GM19468 (cell line): ENCODE measurements at regions not wholly inside any gene's neighbourhood (a gene's known extent, or its start where the extent isn't known, plus 50 kb on each side); places are given as distances from the start of the nearest gene placed in this dataset.
A peak's percentile ranks its signal among the peaks of the same experiment; 100 is the strongest.

Source experiments
- ATAC-seq: cut with Tn5 transposase; IDR thresholded peaks from one replicate; pipeline ENCODE4 v1.9.1; 2021; ENCODE audit warnings: mild to moderate bottlenecking, moderate library complexity, moderate number of reproducible peaks; ENCODE audit not compliant: unreplicated experiment; ENCODE audit errors: extremely low read depth

DNA sequence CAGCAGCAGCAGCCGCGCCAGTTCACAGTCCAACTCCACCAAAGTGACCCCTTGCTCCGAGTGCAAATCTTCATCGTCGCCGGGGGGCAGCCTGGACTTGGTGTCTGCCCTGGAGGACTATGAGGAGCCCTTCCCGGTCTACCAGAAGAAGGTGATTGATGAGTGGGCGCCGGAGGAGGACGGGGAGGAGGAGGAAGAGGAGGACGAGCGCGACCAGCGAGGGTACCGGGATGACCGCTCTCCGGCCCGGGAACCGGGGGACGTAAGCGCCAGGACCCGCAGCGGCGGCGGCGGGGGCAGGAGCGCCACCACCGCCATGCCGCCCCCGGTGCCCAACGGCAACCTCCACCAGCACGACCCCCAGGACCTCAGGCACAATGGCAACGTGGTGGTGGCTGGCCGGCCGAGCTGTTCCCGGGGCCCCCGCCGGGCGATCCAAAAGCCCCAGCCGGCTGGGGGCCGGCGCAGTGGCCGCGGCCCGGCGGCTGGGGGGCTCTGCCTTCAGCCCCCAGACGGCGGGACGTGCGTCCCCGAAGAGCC lies 224.1 kb upstream of the IL12A start:
- ATAC-seq: no peak

DNA sequence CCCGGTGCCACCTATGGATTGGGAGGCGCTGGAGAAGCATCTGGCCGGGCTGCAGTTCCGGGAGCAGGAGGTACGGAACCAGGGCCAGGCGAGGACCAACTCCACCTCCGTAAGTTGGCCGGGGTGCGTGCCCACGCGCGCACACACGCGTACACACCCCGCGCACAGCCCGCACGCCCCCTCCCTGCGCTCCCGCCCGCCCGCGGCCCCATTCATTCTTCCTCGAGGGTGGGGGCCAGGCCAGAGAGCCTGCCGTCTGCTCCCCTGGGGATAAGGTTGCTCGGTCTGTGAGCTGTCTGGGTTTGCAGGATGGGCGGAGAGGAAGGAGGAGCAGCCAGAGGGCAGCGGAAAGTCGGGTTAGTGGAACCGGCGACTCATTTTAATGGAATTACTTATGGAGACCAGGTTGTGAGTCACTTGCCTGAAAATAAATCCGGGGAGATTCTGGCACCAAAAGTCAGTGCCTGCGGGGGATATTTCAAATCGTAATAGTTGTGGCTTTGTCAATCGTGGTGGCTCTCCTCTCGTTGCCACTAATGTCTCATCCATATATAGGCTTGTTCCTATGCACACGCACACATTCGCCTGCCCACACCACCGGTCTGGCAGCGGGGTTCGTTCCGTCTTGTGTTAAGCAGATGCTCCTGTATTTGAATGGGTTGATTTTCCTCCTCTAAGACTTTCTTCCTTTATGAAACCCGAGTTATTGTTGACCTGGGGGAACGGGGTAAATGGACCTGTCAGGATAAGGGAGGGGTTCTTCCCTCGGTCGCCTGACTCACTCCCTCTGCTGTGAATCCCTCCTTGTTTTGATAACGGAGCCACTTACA lies 223.4 kb upstream of the IL12A start:
- no peak for ATAC-seq

- ATAC-seq: no peak
These were observed 222.8 kb upstream of the IL12A start for GRCh38 chr3:159765860-159766294.

- no peak for ATAC-seq
These were observed 222.0 kb upstream of the IL12A start for GRCh38 chr3:159766563-159767185.

DNA sequence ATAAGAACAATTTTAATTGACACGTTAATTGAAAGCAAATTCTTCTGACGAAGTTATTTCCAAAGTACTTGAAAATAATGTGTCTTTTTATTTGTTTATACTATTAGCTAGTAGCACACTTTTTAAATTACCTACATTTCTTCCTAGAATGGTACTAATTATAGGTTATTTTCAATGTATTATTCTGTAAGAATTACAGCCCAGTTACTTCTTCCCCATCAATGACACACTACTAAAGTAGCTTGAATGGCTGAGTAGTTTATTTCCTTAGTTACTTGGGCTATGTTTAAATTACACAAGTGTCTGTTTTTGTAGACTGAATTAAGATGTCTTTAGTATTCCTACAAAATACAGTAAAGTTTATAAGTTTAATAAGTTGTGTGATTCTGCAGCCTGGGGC lies 217.6 kb upstream of the IL12A start:
- no peak for ATAC-seq

- no peak for ATAC-seq
These were observed 216.6 kb upstream of the IL12A start for GRCh38 chr3:159771865-159772611.

GRCh38 chr3:159773706-159774105 lies 214.9 kb upstream of the IL12A start:
- ATAC-seq: no peak

DNA sequence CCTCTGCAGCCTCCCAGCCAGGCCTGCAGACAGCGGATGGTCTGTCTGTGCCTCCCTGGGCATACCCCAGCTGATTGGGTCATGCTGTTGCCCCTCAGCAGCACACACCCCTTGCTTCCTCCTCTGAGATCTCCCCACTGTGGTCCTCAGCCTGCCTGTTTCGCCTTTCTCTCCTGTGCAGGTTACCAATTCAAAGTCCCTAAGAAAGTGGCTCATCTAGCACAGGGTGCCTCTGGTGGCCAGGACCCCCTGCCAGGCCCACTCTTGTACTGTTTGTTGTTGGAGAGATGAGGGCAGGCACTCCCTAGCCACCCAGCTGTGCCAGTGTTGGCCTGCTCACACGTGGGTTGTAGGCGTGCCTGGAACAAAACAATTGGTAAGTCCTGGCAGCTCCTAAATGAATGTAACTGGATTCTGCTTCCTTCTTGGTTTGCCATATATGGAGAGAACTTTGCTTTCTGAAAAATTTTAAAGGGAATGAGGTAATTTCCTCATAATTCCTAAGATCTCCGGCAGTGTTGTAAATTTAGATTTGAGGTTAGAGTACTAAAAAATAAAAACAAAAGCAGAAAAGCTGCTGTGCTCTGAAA lies 213.2 kb upstream of the IL12A start:
- ATAC-seq: no peak

GRCh38 chr3:159776779-159777178 lies 211.9 kb upstream of the IL12A start:
- ATAC-seq: no peak

DNA sequence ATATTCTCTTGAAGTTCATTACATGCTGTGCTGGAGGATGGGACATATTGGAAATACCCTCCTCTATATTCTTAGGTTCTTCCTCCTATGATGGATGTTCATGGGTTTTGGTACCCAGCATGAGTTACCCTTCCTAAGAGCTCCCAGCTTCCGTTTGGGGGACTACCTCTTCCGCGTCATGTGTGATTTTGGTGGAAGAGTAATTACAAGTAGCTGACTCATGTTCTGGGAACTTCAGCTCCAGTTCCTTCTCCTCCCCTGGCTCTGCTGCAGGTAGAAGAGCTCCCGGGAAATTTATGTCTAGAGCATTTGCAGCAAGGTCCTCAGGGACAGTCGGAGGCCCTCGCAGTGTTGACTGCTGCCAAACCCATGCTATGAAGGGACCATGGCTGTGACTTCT lies 208.8 kb upstream of the IL12A start:
- ATAC-seq: no peak

DNA sequence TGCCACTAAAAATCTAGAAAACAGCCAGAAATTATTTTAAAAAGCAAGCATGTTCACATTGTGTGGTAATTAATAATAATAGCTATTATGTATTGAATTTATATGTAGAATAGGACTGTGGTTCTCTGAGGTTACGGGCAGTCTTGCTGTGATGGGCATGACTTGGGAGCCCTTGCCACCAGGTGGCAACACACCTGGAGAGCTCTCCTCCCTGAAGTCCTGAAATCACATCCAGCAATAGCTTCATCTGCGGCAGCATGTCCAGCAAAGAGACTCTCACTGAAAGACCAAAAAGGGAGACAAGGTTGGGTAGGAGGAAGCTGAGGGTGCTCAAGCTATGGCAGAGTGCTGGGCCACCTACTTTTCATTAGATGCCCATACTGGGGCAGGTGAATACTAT lies 206.8 kb upstream of the IL12A start:
- no peak for ATAC-seq

GRCh38 chr3:159782724-159783421 lies 205.8 kb upstream of the IL12A start:
- no peak for ATAC-seq

DNA sequence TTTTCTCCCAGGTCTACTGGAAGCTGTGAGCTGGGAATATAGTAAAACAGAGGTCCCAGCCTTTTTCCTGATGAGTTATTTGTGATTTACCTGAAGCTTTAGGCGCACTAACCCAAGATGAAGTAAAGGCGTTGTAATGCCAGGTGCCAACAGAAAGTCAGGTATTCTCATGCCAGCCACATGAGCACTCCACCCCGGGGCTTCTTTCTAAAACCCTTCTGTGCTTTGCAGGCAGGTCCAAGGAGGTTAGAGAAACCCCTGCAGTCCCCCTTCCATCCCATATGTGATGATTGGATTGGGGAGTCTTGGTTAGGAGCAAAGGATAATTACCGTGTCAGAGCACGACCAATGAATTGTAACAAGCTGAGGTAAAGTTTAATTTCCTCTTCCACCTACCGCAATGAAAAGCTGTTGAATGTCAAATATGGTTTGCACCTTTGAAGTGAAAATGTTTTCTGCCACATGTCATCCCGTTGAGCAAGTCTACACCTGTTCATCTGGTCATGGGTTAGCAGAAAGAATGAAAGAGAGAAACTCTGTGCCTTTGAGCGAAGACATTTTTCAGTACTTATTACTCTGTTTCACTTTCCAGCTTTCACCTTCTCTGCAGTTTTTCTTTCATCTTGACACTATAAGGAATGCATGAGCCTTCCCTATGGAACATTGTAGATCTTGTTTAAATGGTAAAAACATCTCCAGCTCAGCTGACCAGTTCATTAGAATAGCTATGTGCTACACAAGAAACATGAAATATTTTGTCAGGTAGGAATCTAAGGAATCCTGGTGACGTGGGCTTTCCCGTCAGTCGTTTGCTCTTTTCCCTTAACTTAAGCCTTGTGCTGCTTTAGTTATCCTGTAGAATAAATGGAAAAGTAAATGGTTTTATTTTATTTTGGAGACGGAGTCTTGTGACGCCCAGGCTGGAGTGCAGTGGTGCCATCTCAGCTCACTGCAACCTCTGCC lies 204.6 kb upstream of the IL12A start:
- peak; percentile 26 for ATAC-seq

DNA sequence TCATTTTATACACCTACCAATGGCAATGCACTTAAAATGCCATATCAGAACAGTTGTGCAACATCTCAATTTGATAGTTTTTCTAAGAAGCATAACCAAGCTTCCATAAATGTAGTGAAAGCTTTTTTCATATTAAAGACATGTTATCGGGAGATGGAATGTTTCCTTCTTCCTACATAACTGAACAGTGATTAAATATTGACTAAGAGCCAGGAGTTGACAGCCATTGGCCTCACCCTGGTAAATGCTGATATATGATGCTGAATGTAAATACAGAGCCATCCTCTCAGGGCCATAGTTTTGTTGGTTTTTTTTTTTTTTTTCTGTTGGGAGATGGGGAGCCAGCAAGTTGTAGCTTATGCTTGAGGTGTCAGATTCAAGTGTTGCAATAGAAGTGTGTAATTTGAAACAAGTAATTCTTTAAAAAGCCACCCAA lies 203.3 kb upstream of the IL12A start:
- ATAC-seq: no peak

DNA sequence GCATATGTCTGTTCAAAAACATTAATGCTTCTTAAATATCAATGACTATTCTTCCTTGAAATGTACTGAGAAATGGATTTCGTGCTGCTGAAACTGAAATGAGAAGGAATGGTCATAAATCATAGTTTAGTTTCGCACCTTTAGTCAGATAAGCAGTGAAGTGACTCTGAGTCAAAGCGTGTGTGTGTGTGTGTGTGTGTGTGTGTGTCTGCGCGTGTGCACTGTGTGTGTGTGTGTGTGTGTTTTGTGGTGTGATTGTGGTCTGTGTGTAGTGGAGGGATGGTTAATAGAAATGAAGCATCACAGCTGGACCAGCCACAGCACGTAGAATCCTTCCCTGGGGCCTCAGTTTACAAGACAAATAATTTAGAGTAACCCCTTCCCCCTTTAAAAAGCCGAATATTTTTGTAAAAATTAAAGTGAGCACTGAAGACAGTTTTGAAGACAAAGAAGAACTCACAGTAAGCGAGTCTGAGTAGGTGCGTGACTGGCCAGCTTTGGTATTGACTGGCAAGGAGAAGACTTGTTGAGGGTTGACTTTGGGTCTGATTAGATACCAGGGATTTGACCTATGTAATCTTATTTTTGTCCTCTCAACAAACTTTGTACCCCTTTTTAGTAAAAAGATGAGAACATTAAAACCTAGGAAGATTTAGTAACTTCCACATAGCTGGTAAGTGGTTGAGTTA lies 202.0 kb upstream of the IL12A start:
- ATAC-seq: no peak

- no peak for ATAC-seq
These were observed 201.5 kb upstream of the IL12A start for GRCh38 chr3:159787178-159787574.

DNA sequence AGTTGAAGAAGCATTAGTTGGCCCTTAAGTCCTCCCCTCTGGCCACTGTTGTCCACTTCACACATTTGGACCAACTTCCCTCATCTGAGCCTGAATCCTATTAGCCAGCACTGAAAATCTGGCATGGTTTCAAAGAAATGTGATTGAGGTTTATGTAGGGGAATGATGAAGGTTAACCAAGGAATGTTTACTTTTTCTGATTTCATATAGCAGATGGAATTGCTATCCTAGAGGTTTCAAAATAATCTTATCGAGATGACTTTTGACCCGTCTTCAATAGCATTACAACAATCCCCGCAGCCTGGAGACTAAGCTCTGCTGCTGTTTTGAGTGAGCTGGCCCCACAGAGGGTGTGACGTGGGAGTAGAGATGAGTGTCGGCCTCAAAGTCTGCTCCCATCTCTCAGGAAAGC lies 200.8 kb upstream of the IL12A start:
- no peak for ATAC-seq

DNA sequence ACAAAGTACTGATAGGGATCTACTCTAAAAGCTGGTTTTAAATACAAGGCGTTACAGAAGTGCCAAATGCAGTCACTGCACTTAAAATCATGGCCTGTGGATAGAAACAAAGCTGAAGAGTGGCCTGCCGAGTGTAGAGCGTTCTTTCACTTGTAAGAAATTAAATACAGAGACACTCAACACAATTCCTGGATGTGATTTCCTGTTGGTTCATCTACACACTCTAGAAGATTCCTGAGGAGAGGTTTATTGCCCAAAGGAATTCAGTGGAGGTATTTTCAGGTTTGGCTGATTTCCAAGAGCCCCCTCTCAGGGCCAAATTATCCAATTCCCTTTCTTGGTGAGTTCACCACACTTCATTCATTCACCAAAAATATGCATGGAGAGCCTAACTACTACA lies 200.3 kb upstream of the IL12A start:
- no peak for ATAC-seq
